ENCODE measurements at regions not wholly inside any gene's neighbourhood (a gene's known extent, or its start where the extent isn't known, plus 50 kb on each side); places are given as distances from the start of the nearest gene placed in this dataset.

- Histone ChIP-seq H3K4me3 (replicated peaks in 1 of 3) (no peak overlapping the region), H3K9me3 (no peaks in the 10 kb centered on the region), H3K27me3 (no peaks in the 10 kb centered on the region), H3K36me3 (no peaks in the 10 kb centered on the region), H3K27ac (no peak overlapping the region), H3K4me1 (no peaks in the 10 kb centered on the region)
- intact Hi-C loops (cut with DNase I), result no loop called here
- 89 to 90% methylated on average over 5 of the region's 5 CpGs for WGBS, 2 donors
- no peak for DNase-seq
- no peak for TF ChIP-seq POLR2A (IDR thresholded peaks at IDR 0.05)
- TF ChIP-seq, protein P1, sequence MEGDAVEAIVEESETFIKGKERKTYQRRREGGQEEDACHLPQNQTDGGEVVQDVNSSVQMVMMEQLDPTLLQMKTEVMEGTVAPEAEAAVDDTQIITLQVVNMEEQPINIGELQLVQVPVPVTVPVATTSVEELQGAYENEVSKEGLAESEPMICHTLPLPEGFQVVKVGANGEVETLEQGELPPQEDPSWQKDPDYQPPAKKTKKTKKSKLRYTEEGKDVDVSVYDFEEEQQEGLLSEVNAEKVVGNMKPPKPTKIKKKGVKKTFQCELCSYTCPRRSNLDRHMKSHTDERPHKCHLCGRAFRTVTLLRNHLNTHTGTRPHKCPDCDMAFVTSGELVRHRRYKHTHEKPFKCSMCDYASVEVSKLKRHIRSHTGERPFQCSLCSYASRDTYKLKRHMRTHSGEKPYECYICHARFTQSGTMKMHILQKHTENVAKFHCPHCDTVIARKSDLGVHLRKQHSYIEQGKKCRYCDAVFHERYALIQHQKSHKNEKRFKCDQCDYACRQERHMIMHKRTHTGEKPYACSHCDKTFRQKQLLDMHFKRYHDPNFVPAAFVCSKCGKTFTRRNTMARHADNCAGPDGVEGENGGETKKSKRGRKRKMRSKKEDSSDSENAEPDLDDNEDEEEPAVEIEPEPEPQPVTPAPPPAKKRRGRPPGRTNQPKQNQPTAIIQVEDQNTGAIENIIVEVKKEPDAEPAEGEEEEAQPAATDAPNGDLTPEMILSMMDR (IDR thresholded peaks at IDR 0.05), result no peak
Observed at GRCh38 chr7:153002572-153002971, 243.0 kb downstream of the ACTR3B start.

DNA sequence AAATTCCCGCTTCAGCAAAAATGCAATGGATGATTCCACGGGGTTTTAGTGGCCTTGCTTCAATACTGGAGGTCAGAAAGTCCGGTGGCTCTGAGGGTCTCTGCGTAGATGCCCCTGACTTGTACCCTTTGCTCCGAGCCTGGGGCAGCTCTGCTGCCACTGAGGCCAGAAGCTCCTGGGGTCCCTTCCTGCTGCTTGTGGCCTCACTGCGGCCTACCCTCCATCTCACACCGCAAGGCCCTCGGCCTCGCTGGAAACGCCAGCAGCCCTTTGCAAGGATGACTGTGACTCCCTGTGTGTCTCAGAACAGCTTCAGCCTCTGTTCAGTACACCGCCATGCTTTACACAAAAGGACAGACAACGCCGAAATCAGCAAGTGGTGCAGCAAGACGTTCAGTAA lies 244.8 kb downstream of the ACTR3B start:
- intact Hi-C loops (cut with DNase I), result no loop called here
- TF ChIP-seq, protein P1 (IDR thresholded peaks at IDR 0.05), result no peak
- no peak for TF ChIP-seq POLR2A (IDR thresholded peaks at IDR 0.05)
- H3K36me3 ChIP-seq, result no peaks in the 10 kb centered on the region
- H3K27me3 ChIP-seq, result no peaks in the 10 kb centered on the region
- no peak overlapping the region for H3K27ac ChIP-seq
- H3K4me1 ChIP-seq, result no peaks in the 10 kb centered on the region
- no peak for DNase-seq
- no peak overlapping the region for H3K4me3 ChIP-seq (replicated peaks in 1 of 3)
- WGBS, 2 donors, result 85 to 90% methylated on average over 14 of the region's 14 CpGs
- H3K9me3 ChIP-seq, result no peaks in the 10 kb centered on the region

- intact Hi-C loops (cut with DNase I), result no loop called here
- no peak overlapping the region for H3K4me3 ChIP-seq (replicated peaks in 1 of 3)
- TF ChIP-seq POLR2A (IDR thresholded peaks at IDR 0.05), result no peak
- TF ChIP-seq, protein P1 (IDR thresholded peaks at IDR 0.05), result no peak
- H3K27me3 ChIP-seq, result no peaks in the 10 kb centered on the region
- no peak overlapping the region for H3K27ac ChIP-seq
- no peaks in the 10 kb centered on the region for H3K9me3 ChIP-seq
- DNase-seq, result no peak
- 53 to 66% methylated on average over 10 of the region's 10 CpGs for WGBS, 2 donors
- no peaks in the 10 kb centered on the region for H3K36me3 ChIP-seq
- no peaks in the 10 kb centered on the region for H3K4me1 ChIP-seq
Observed at GRCh38 chr7:153005750-153006435, 246.3 kb downstream of the ACTR3B start.

GRCh38 chr7:153006452-153006851 lies 246.9 kb downstream of the ACTR3B start:
- no peaks in the 10 kb centered on the region for H3K27me3 ChIP-seq
- H3K36me3 ChIP-seq, result no peaks in the 10 kb centered on the region
- H3K4me1 ChIP-seq, result no peaks in the 10 kb centered on the region
- H3K4me3 ChIP-seq (replicated peaks in 1 of 3), result no peak overlapping the region
- intact Hi-C loops (cut with DNase I), result no loop called here
- no peak overlapping the region for H3K27ac ChIP-seq
- WGBS, 2 donors, result 100% methylated on average over 2 of the region's 2 CpGs
- TF ChIP-seq, protein P1 (IDR thresholded peaks at IDR 0.05), result no peak
- TF ChIP-seq POLR2A (IDR thresholded peaks at IDR 0.05), result no peak
- no peak for DNase-seq
- no peaks in the 10 kb centered on the region for H3K9me3 ChIP-seq

GRCh38 chr7:153006911-153007310 lies 247.4 kb downstream of the ACTR3B start:
- TF ChIP-seq POLR2A (IDR thresholded peaks at IDR 0.05), result no peak
- TF ChIP-seq, protein P1 (IDR thresholded peaks at IDR 0.05), result no peak
- intact Hi-C loops (cut with DNase I), result no loop called here
- Histone ChIP-seq H3K4me1 (no peaks in the 10 kb centered on the region), H3K27me3 (no peaks in the 10 kb centered on the region), H3K36me3 (no peaks in the 10 kb centered on the region), H3K27ac (no peak overlapping the region), H3K4me3 (replicated peaks in 1 of 3) (no peak overlapping the region), H3K9me3 (no peaks in the 10 kb centered on the region)
- WGBS, 2 donors, result 82 to 94% methylated on average over 8 of the region's 8 CpGs
- no peak for DNase-seq

Measured in thyroid gland (tissue), 4 donors.